Neural cell (in vitro differentiated cells): ENCODE measurements at regions not wholly inside any gene's neighbourhood (a gene's known extent, or its start where the extent isn't known, plus 50 kb on each side); places are given as distances from the start of the nearest gene placed in this dataset.

Experiments
- H2AFZ ChIP-seq: fragments of 200-600, 300-800 bp; sonication (generic), shearing (Covaris generic); 2 replicates; pipeline ENCODE4 v1.6.0; 2014; ENCODE audit warnings: low read depth, mild to moderate bottlenecking, antibody characterized with exemption, low read length, moderate library complexity
- H3F3A ChIP-seq: fragments of 200-600 bp; shearing (Covaris generic); 2 replicates; pipeline ENCODE4 v1.6.1; 2016; ENCODE audit warnings: mild to moderate bottlenecking, moderate library complexity, mixed read lengths, antibody characterized with exemption, low read length; ENCODE audit not compliant: insufficient read depth, poor library complexity, severe bottlenecking
- H3K27ac ChIP-seq: fragments of 200-600, 300-800 bp; sonication (generic), shearing (Covaris generic); 2 replicates; pipeline ENCODE4 v1.5.1; 2014; ENCODE audit warnings: mild to moderate bottlenecking, low read length, moderate library complexity
- H3K27me3 ChIP-seq: fragments of 300-800, 200-600 bp; sonication (generic), shearing (Covaris generic); 2 replicates; pipeline ENCODE4 v1.6.0; 2014; ENCODE audit warnings: mild to moderate bottlenecking, low read depth, low read length, moderate library complexity; ENCODE audit not compliant: insufficient read depth
- H3K36me3 ChIP-seq: fragments of 300-800, 200-600 bp; sonication (generic), shearing (Covaris generic); 2 replicates; pipeline ENCODE4 v1.5.1; 2014; ENCODE audit warnings: mild to moderate bottlenecking, antibody characterized with exemption, low read length, moderate library complexity; ENCODE audit not compliant: insufficient read depth
- H3K4me2 ChIP-seq: fragments of 300-800, 200-600 bp; sonication (generic), shearing (Covaris generic); 2 replicates; pipeline ENCODE4 v1.6.0; 2014; ENCODE audit warnings: mild to moderate bottlenecking, low read length
- H3K4me3 ChIP-seq: fragments of 300-800, 200-600 bp; sonication (generic), shearing (Covaris generic); 2 replicates; pipeline ENCODE4 v1.5.1; 2014; ENCODE audit warnings: mild to moderate bottlenecking, low read length, moderate library complexity
- H3K79me2 ChIP-seq: fragments of 200-600 bp; shearing (Covaris generic); replicated peaks from 2 replicates; pipeline ENCODE4 v1.6.0; 2014; ENCODE audit warnings: mild to moderate bottlenecking, low read length, moderate library complexity; ENCODE audit not compliant: insufficient read depth
- H3K9ac ChIP-seq: fragments of 300-800, 200-600 bp; sonication (generic), shearing (Covaris generic); 2 replicates; pipeline ENCODE4 v1.6.1; 2016; ENCODE audit warnings: mild to moderate bottlenecking, low read length, mixed read lengths
- H3K9me2 ChIP-seq: fragments of 200-600 bp; shearing (Covaris generic); 2 replicates; pipeline ENCODE4 v1.6.1; 2016; ENCODE audit warnings: mild to moderate bottlenecking, low read length, mixed read lengths; ENCODE audit not compliant: insufficient read depth
- H3K9me3 ChIP-seq: fragments of 200-600, 300-800 bp; sonication (generic), shearing (Covaris generic); 2 replicates; pipeline ENCODE4 v1.6.1; 2016; ENCODE audit warnings: mild to moderate bottlenecking, mixed run types, low read length, moderate library complexity, mixed read lengths
- H4K20me1 ChIP-seq: fragments of 200-600 bp; shearing (Covaris generic); 2 replicates; pipeline ENCODE4 v1.6.1; 2016; ENCODE audit warnings: mild to moderate bottlenecking, mixed run types; ENCODE audit not compliant: insufficient read depth
- CTCF ChIP-seq: fragments of 450-650 bp; IDR thresholded peaks from 2 replicates; pipeline ENCODE4 v1.5.1; 2014; ENCODE audit warnings: antibody characterized with exemption, mild to moderate bottlenecking, moderate library complexity; ENCODE audit not compliant: poor library complexity, severe bottlenecking
- EP300 ChIP-seq: fragments of 450-650 bp; conservative IDR thresholded peaks from 2 replicates; pipeline ENCODE4 v1.6.1; 2014; ENCODE audit warnings: antibody characterized with exemption, mild to moderate bottlenecking, moderate library complexity; ENCODE audit not compliant: poor library complexity, severe bottlenecking
- MXI1 ChIP-seq: fragments of 450-650 bp; conservative IDR thresholded peaks from 2 replicates; pipeline ENCODE4 v1.6.1; 2014; ENCODE audit warnings: antibody characterized with exemption, mild to moderate bottlenecking; ENCODE audit not compliant: poor library complexity, severe bottlenecking
- POLR2AphosphoS5 ChIP-seq: IDR thresholded peaks from 2 replicates; pipeline ENCODE4 v1.6.1; 2012
- RAD21 ChIP-seq: fragments of 450-650 bp; conservative IDR thresholded peaks from 2 replicates; pipeline ENCODE4 v1.6.1; 2014; ENCODE audit warnings: antibody characterized with exemption, mild to moderate bottlenecking, moderate library complexity
- REST ChIP-seq: IDR thresholded peaks from 2 replicates; pipeline ENCODE4 v1.6.1; 2012; ENCODE audit warnings: borderline replicate concordance
- SMC3 ChIP-seq: fragments of 450-650 bp; conservative IDR thresholded peaks from 2 replicates; pipeline ENCODE4 v1.6.1; 2014; ENCODE audit warnings: antibody characterized with exemption, mild to moderate bottlenecking, moderate library complexity; ENCODE audit not compliant: poor library complexity
- TAF1 ChIP-seq: IDR thresholded peaks from 2 replicates; pipeline ENCODE4 v1.6.1; 2012; ENCODE audit warnings: low read depth

GRCh38 chr13:109599901-109600657 lies 186.3 kb downstream of the IRS2 start:
- peak overlapping the region; percentile 85 for H3K27ac ChIP-seq
- no peaks in the 10 kb centered on the region for H3F3A ChIP-seq
- H3K27me3 ChIP-seq, result no peaks in the 10 kb centered on the region
- peak overlapping the region; percentile 27 for H3K4me3 ChIP-seq
- H3K79me2 ChIP-seq, result no peaks in the 10 kb centered on the region
- H3K4me2 ChIP-seq, result no peak overlapping the region
- H3K9me2 ChIP-seq, result no peaks in the 10 kb centered on the region
- H3K9ac ChIP-seq, result peak overlapping the region; percentile 32
- no peaks in the 10 kb centered on the region for H3K9me3 ChIP-seq
- H3K36me3 ChIP-seq, result no peaks in the 10 kb centered on the region
- H4K20me1 ChIP-seq, result no peaks in the 10 kb centered on the region
- H2AFZ ChIP-seq, result peak overlapping the region; percentile 2
- TF ChIP-seq CTCF (no peak), EP300 (peak; percentile 36), SMC3 (no peak), RAD21 (no peak), POLR2AphosphoS5 (peak; percentile 41), REST (peak; percentile 97), TAF1 (no peak), MXI1 (no peak)

- H3K79me2 ChIP-seq, result no peaks in the 10 kb centered on the region
- no peak for TF ChIP-seq MXI1
- no peak for TF ChIP-seq POLR2AphosphoS5
- no peak for TF ChIP-seq CTCF
- no peak for TF ChIP-seq EP300
- TF ChIP-seq REST, result no peak
- TF ChIP-seq SMC3, result no peak
- no peak for TF ChIP-seq TAF1
- no peak for TF ChIP-seq RAD21
- H3K27me3 ChIP-seq, result no peaks in the 10 kb centered on the region
These were observed 190.9 kb downstream of the IRS2 start for GRCh38 chr13:109595471-109595870.

More at GRCh38 chr13:109595471-109595870, 190.9 kb downstream of the IRS2 start:
- no peak overlapping the region for H3K4me3 ChIP-seq
- H3F3A ChIP-seq, result no peaks in the 10 kb centered on the region
- H3K9ac ChIP-seq, result no peak overlapping the region
- no peaks in the 10 kb centered on the region for H4K20me1 ChIP-seq
- H3K9me2 ChIP-seq, result no peaks in the 10 kb centered on the region
- H2AFZ ChIP-seq, result no peak overlapping the region
- no peaks in the 10 kb centered on the region for H3K9me3 ChIP-seq
- no peaks in the 10 kb centered on the region for H3K36me3 ChIP-seq
- no peak overlapping the region for H3K27ac ChIP-seq
- no peak overlapping the region for H3K4me2 ChIP-seq
